GM21528 (cell line): ENCODE measurements at regions not wholly inside any gene's neighbourhood (a gene's known extent, or its start where the extent isn't known, plus 50 kb on each side); places are given as distances from the start of the nearest gene placed in this dataset.
"Not testable (repeated sequence)": the region's sequence is repeated elsewhere in the genome, so short reads cannot be mapped to it uniquely, and the experiment has no call there.

Source experiments
- ATAC-seq: cut with Tn5 transposase; IDR thresholded peaks from one replicate; pipeline ENCODE4 v1.9.1; 2021; ENCODE audit warnings: mild to moderate bottlenecking, moderate library complexity; ENCODE audit not compliant: unreplicated experiment, low FRiP score

GRCh38 chr10:62585211-62585775 lies 211.1 kb downstream of the ZNF365 start:
- ATAC-seq: no peak

- no peak for ATAC-seq
Observed at GRCh38 chr10:62587011-62587410, 212.8 kb downstream of the ZNF365 start.

- ATAC-seq: no peak
Observed at GRCh38 chr10:62588116-62588515, 213.9 kb downstream of the ZNF365 start.

GRCh38 chr10:62589689-62590088 lies 214.8 kb upstream of the ADO start:
- ATAC-seq: no peak

GRCh38 chr10:62590306-62590705 lies 214.2 kb upstream of the ADO start:
- no peak for ATAC-seq

GRCh38 chr10:62594093-62594520 lies 210.4 kb upstream of the ADO start:
- ATAC-seq: peak; percentile 83

GRCh38 chr10:62597226-62597625 lies 207.3 kb upstream of the ADO start:
- ATAC-seq: no peak

- no peak for ATAC-seq
Observed at GRCh38 chr10:62599161-62599560, 205.4 kb upstream of the ADO start.

- not testable (repeated sequence) for ATAC-seq
Observed at GRCh38 chr10:62606551-62606950, 198.0 kb upstream of the ADO start.

- ATAC-seq: not testable (repeated sequence)
Observed at GRCh38 chr10:62608189-62608875, 196.2 kb upstream of the ADO start.

GRCh38 chr10:62610649-62611229 lies 193.8 kb upstream of the ADO start:
- peak; percentile 88 for ATAC-seq

GRCh38 chr10:62613424-62613823 lies 191.1 kb upstream of the ADO start:
- ATAC-seq: no peak

GRCh38 chr10:62613859-62614258 lies 190.7 kb upstream of the ADO start:
- ATAC-seq: no peak

- ATAC-seq: no peak
Observed at GRCh38 chr10:62614389-62615157, 189.9 kb upstream of the ADO start.

GRCh38 chr10:62616885-62617590 lies 187.5 kb upstream of the ADO start:
- ATAC-seq: no peak

- no peak for ATAC-seq
Observed at GRCh38 chr10:62617652-62618051, 186.9 kb upstream of the ADO start.

- no peak for ATAC-seq
Observed at GRCh38 chr10:62618054-62618453, 186.5 kb upstream of the ADO start.

- no peak for ATAC-seq
Observed at GRCh38 chr10:62618576-62619412, 185.7 kb upstream of the ADO start.

GRCh38 chr10:62619413-62619738 lies 185.1 kb upstream of the ADO start:
- ATAC-seq: no peak

GRCh38 chr10:62620491-62620890 lies 184.0 kb upstream of the ADO start:
- no peak for ATAC-seq
